SH-SY5Y (cell line): ENCODE measurements at regions not wholly inside any gene's neighbourhood (a gene's known extent, or its start where the extent isn't known, plus 50 kb on each side); places are given as distances from the start of the nearest gene placed in this dataset.

Experiments used
- GATA2 ChIP-seq: IDR thresholded peaks from 2 replicates; pipeline ENCODE4 v1.6.1; 2011; ENCODE audit warnings: mild to moderate bottlenecking, low read depth, low read length
- GATA3 ChIP-seq: IDR thresholded peaks from 2 replicates; pipeline ENCODE4 v1.6.1; 2011; ENCODE audit warnings: low read depth, mild to moderate bottlenecking, low read length, moderate library complexity

GRCh38 chr7:85840554-85840953, 653.7 kb upstream of the SEMA3D start:
- no peak for TF ChIP-seq GATA3
- TF ChIP-seq GATA2 = no peak
